ENCODE measurements at regions not wholly inside any gene's neighbourhood (a gene's known extent, or its start where the extent isn't known, plus 50 kb on each side); places are given as distances from the start of the nearest gene placed in this dataset.
A peak's percentile ranks its signal among the peaks of the same experiment; 100 is the strongest.

DNA sequence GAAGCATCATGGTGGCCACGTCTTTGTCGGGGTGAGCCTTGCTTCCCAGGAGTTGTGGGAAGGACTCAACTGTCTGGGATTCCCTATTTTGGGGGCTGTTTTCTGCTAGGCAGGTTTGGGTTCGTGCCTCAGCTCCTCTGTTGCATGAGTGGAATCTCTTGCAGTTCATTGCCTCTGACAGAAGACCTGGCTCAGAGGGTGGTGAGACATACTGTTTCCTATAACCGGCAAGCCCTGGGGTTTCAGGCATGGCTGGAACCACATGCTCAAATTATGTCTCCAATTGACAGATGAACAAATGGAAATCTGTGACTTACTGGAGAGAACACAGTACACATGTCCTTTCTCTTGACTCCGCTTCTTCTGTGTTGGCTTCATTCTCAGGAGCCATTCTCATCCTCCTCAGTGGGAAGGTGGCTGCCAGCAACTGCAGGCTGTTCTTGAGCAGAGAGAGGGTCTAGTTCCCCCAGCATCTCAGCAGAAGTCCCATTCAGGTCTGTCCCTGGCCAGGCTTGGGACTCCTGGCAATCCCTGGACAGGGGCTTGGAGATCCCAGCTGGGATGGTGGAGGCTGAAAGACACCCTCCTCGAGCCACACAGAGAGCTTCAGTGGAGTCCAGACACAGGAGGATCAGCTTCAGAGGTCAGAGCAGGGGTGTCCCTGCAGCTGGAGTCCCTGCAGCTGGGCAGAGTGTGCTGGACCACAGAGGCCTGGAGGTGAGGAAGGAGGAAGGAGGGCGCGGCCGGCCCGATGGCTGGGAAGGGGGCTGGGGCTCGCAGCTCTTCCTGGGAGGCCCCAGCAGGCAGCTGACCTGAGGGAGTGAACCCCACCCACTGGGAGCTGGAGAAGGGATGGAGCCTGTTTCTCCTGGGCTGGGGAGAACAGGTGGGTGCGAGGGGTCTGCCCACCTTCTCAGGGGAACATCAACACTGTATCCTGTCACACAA is 97.6 kb downstream of the LSM3 start:
- CTCF ChIA-PET (ENCODE audit: partially characterized antibody): interaction anchor here (0.8 to 6.9 kb wide), 42 partner anchors 8 to 220 kb away, joined by 3 to 75 read pairs (median 5); partner anchors contain the start of gene SLC6A6

More for the DNA sequence above, 97.6 kb downstream of the LSM3 start:
- no peak for FAIRE-seq
- H3K27ac ChIP-seq (ENCODE audit: low read depth, low read length): no peak overlapping the region
- H3K23me2 ChIP-seq (ENCODE audit: low read depth, low read length): no peaks in the 10 kb centered on the region
- peak overlapping the region; percentile 66 for H2BK120ac ChIP-seq (replicated peaks; ENCODE audit: low read depth, low read length)
- peak overlapping the region; percentile 70 for H4K91ac ChIP-seq (replicated peaks; ENCODE audit: insufficient read length, low read length)
- H3K79me1 ChIP-seq (ENCODE audit: low read depth, low read length): no peaks in the 10 kb centered on the region
- peak overlapping the region; percentile 34; the same call in 1 of the 2 replicates for H3K18ac ChIP-seq (ENCODE audit: extremely low read depth, low read length)
- no peaks in the 10 kb centered on the region for H3K9me3 ChIP-seq (ENCODE audit: insufficient read depth in 2 of 2, low read depth in 1 of 2, low read length in 1 of 2)
- no peaks in the 10 kb centered on the region for H3K79me2 ChIP-seq (ENCODE audit: control insufficient read depth in 1 of 2, insufficient read depth in 2 of 2, low read length in 2 of 2)
- no peaks in the 10 kb centered on the region for H3K36me3 ChIP-seq (ENCODE audit: control insufficient read depth in 2 of 4, insufficient read depth in 4 of 4, low read length in 3 of 4)
- H2BK15ac ChIP-seq (ENCODE audit: low read length): peak overlapping the region; percentile 61
- no peak overlapping the region for H3K14ac ChIP-seq (ENCODE audit: insufficient read length)
- H4K8ac ChIP-seq (ENCODE audit: extremely low read depth, insufficient read depth, low read length): peak overlapping the region; percentile 64; the same call in 1 of the 2 replicates
- H2BK5ac ChIP-seq (ENCODE audit: low read depth, low read length): peak overlapping the region; percentile 61; the same call in 1 of the 2 replicates
- 87% methylated on average over 12 of the region's 12 CpGs; no CpG with 5 or more reads in 1 of the 2 experiments for WGBS, 2 experiments (ENCODE audit: extremely low coverage in 1 of 2, insufficient coverage in 1 of 2, insufficient read length in 1 of 2, insufficient replicate concordance in 2 of 2, low coverage in 1 of 2, low lambda C conversion rate in 2 of 2, missing lambda C conversion rate in 1 of 2)
- H3K9ac ChIP-seq (replicated peaks in 1 of 4; ENCODE audit: extremely low read depth in 1 of 4, low read depth in 3 of 4, low read length in 3 of 4): no peak overlapping the region; a peak in 1 of 7 replicates
- H3K23ac ChIP-seq (ENCODE audit: insufficient read length): no peak overlapping the region
- no peak overlapping the region for H3K56ac ChIP-seq (replicated peaks; ENCODE audit: insufficient read length, low read depth, low read length)
- no peak for TF ChIP-seq KDM4A (IDR thresholded peaks at IDR 0.05; ENCODE audit: low read depth, low read length, severe bottlenecking)
- no peak for TF ChIP-seq SAP30 (IDR thresholded peaks at IDR 0.05; ENCODE audit: insufficient read depth, insufficient replicate concordance, low read length)
- TF ChIP-seq, protein P1, sequence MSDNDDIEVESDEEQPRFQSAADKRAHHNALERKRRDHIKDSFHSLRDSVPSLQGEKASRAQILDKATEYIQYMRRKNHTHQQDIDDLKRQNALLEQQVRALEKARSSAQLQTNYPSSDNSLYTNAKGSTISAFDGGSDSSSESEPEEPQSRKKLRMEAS (IDR thresholded peaks at IDR 0.05): no peak
- no peak for TF ChIP-seq CHD1 (IDR thresholded peaks at IDR 0.05; ENCODE audit: low read depth, low read length)
- TF ChIP-seq POU5F1 (IDR thresholded peaks at IDR 0.05; ENCODE audit: low read depth, low read length): no peak
- no peak for TF ChIP-seq EGR1 (IDR thresholded peaks at IDR 0.05; ENCODE audit: borderline replicate concordance, low read depth, low read length)
- no peak for TF ChIP-seq CBX5 (IDR thresholded peaks at IDR 0.05; ENCODE audit: low read depth, low read length)
- no peak for TF ChIP-seq TAF7 (optimal IDR thresholded peaks at IDR 0.05; ENCODE audit: borderline replicate concordance, low read depth, low read length)
- TF ChIP-seq TAF1 (IDR thresholded peaks at IDR 0.05; ENCODE audit: low read depth, low read length): no peak
- H3K4me1 ChIP-seq (replicated peaks in 1 of 4; ENCODE audit: control insufficient read depth in 3 of 4, insufficient read depth in 4 of 4, low read length in 3 of 4): peaks cover 4 to 31% (median 22%) of the 10 kb centered on the region in 4 experiments
- no peak overlapping the region for H3K4me2 ChIP-seq (ENCODE audit: insufficient read depth in 1 of 2, low read depth in 2 of 2, low read length in 2 of 2)
- H4K5ac ChIP-seq (ENCODE audit: insufficient read length, low read depth, low read length): no peak overlapping the region
- peak overlapping the region; percentile 75; the same call in 1 of the 2 replicates for H2AK5ac ChIP-seq (ENCODE audit: low read depth, low read length)
- H3K27me3 ChIP-seq (replicated peaks in 1 of 4; ENCODE audit: control insufficient read depth in 3 of 4, extremely low read depth in 1 of 4, insufficient read depth in 3 of 4, low read length in 3 of 4): no peaks in the 10 kb centered on the region; a peak in 1 of 7 replicates
- peak overlapping the region; percentile 19 for H3K4ac ChIP-seq (replicated peaks; ENCODE audit: insufficient read length, low read depth, low read length)
- peak overlapping the region; percentile 98; the same call in 1 of the 2 replicates for H2BK12ac ChIP-seq (ENCODE audit: low read depth, low read length)
- H4K20me1 ChIP-seq (replicated peaks in 1 of 2; ENCODE audit: control insufficient read depth in 1 of 2, insufficient read depth in 2 of 2, low read length in 2 of 2): no peaks in the 10 kb centered on the region
- no peak overlapping the region for H3K4me3 ChIP-seq (ENCODE audit: extremely low read depth in 1 of 4, insufficient read depth in 2 of 4, low read depth in 3 of 4, low read length in 4 of 4)
- H2BK20ac ChIP-seq (ENCODE audit: low read length): peak overlapping the region; percentile 94
- no peak for DNase-seq (ENCODE audit: low read depth in 1 of 2, low spot score in 2 of 2)
- POLR2A ChIA-PET (ENCODE audit: partially characterized antibody): interaction anchor here (1.1 to 1.6 kb wide), 6 partner anchors 11 to 123 kb away, joined by 3 to 6 read pairs (median 3); no protein-coding TSS in a partner anchor
- no peak overlapping the region for H2AFZ ChIP-seq (ENCODE audit: low read length)

Measured in H1 (cell line).